ENCODE measurements at regions not wholly inside any gene's neighbourhood (a gene's known extent, or its start where the extent isn't known, plus 50 kb on each side); places are given as distances from the start of the nearest gene placed in this dataset.
A peak's percentile ranks its signal among the peaks of the same experiment; 100 is the strongest.
"Not testable (repeated sequence)": the region's sequence is repeated elsewhere in the genome, so short reads cannot be mapped to it uniquely, and the experiment has no call there.

DNA sequence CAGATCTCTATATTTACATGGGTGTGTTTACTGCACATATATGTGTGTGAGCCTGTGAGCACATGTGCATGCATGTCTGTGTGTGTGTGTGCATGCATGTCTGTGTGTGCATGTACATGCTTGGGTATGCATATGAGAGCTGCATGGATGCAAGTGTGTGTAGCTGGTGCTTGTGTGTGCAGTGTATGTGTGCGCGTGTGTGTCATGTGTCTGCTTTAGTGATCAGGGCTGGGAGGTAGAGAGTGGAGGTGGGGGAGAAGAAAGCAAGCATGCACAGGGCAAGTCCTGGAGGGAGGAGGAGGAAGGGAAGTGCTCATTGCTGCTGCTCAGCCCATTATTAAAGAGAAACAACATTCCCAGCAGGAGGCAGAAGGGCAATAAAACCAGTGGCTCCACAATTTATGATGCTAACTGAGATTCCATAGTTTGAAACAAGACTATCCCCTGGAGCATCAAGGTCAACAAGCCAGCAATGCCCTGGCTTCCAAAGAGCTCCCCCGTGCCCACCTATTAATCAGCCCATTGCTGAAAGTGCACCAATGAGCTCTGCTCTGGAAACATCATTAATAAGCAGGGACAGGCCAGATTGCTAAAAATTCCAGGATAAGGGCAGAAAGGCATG lies 414.0 kb downstream of the MAFB start:
- TF ChIP-seq CTCF (IDR thresholded peaks at IDR 0.05; ENCODE audit: borderline replicate concordance, extremely low read depth, insufficient read depth): no peak
- DNase-seq (peak in 2 of 5 donors; percentile 52 to 62), FAIRE-seq (no peak)
- no peaks in the 10 kb centered on the region for H3K27me3 ChIP-seq (ENCODE audit: control insufficient read depth, insufficient read depth, low read length)
- H3K4me3 ChIP-seq (ENCODE audit: low read length in 3 of 3): no peak overlapping the region
- no peak overlapping the region for H3K27ac ChIP-seq (ENCODE audit: low read depth in 2 of 2, low read length in 2 of 2)
- H3K9ac ChIP-seq (ENCODE audit: low read length in 3 of 3): no peak overlapping the region
- intact Hi-C loops (cut with DNase I): no loop called here
- H3K4me1 ChIP-seq (ENCODE audit: control insufficient read depth in 2 of 3, insufficient read depth in 2 of 3, low read depth in 1 of 3, low read length in 3 of 3): peaks cover 0 to 4% (median 0%) of the 10 kb centered on the region in 3 donors
- H3K9me3 ChIP-seq (ENCODE audit: control insufficient read depth in 2 of 3, insufficient read depth in 1 of 3, low read length in 3 of 3): no peaks in the 10 kb centered on the region
- no peaks in the 10 kb centered on the region for H3K36me3 ChIP-seq (ENCODE audit: control insufficient read depth in 2 of 3, insufficient read depth in 3 of 3, low read length in 3 of 3)

DNA sequence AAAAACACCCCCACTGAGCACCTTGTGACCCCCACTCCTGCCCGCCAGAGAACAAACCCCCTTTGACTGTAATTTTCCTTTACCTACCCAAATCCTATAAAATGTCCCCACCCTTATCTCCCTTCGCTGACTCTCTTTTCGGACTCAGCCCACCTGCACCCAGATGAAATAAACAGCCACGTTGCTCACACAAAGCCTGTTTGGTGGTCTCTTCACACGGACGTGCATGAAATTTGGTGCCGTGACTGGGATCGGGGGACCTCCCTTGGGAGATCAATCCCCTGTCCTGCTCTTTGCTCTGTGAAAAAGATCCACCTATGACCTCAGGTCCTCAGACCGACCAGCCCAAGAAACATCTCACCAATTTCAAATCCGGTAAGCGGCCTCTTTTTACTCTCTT lies 419.8 kb downstream of the MAFB start:
- H3K4me3 ChIP-seq (ENCODE audit: low read length in 3 of 3); H3K4me1 ChIP-seq (ENCODE audit: control insufficient read depth in 2 of 3, insufficient read depth in 2 of 3, low read depth in 1 of 3, low read length in 3 of 3); intact Hi-C loops (cut with DNase I); H3K27me3 ChIP-seq (ENCODE audit: control insufficient read depth, insufficient read depth, low read length); DNase-seq; H3K36me3 ChIP-seq (ENCODE audit: control insufficient read depth in 2 of 3, insufficient read depth in 3 of 3, low read length in 3 of 3); H3K9ac ChIP-seq (ENCODE audit: low read length in 3 of 3); FAIRE-seq; H3K9me3 ChIP-seq (ENCODE audit: control insufficient read depth in 2 of 3, insufficient read depth in 1 of 3, low read length in 3 of 3); H3K27ac ChIP-seq (ENCODE audit: low read depth in 2 of 2, low read length in 2 of 2): not testable (repeated sequence)

GRCh38 chr20:40268321-40269075 lies 420.5 kb downstream of the MAFB start:
- FAIRE-seq (no peak), DNase-seq (peak in 1 of 5 donors; percentile 15)
- Histone ChIP-seq H3K27ac (ENCODE audit: low read depth in 2 of 2, low read length in 2 of 2) (no peak overlapping the region), H3K4me3 (ENCODE audit: low read length in 3 of 3) (no peak overlapping the region), H3K9me3 (ENCODE audit: control insufficient read depth in 2 of 3, insufficient read depth in 1 of 3, low read length in 3 of 3) (no peaks in the 10 kb centered on the region), H3K27me3 (ENCODE audit: control insufficient read depth, insufficient read depth, low read length) (no peaks in the 10 kb centered on the region), H3K36me3 (ENCODE audit: control insufficient read depth in 2 of 3, insufficient read depth in 3 of 3, low read length in 3 of 3) (no peaks in the 10 kb centered on the region), H3K4me1 (ENCODE audit: control insufficient read depth in 2 of 3, insufficient read depth in 2 of 3, low read depth in 1 of 3, low read length in 3 of 3) (no peaks in the 10 kb centered on the region), H3K9ac (ENCODE audit: low read length in 3 of 3) (no peak overlapping the region)
- no peak for TF ChIP-seq CTCF (IDR thresholded peaks at IDR 0.05; ENCODE audit: borderline replicate concordance, extremely low read depth, insufficient read depth)
- intact Hi-C loops (cut with DNase I): no loop called here

DNA sequence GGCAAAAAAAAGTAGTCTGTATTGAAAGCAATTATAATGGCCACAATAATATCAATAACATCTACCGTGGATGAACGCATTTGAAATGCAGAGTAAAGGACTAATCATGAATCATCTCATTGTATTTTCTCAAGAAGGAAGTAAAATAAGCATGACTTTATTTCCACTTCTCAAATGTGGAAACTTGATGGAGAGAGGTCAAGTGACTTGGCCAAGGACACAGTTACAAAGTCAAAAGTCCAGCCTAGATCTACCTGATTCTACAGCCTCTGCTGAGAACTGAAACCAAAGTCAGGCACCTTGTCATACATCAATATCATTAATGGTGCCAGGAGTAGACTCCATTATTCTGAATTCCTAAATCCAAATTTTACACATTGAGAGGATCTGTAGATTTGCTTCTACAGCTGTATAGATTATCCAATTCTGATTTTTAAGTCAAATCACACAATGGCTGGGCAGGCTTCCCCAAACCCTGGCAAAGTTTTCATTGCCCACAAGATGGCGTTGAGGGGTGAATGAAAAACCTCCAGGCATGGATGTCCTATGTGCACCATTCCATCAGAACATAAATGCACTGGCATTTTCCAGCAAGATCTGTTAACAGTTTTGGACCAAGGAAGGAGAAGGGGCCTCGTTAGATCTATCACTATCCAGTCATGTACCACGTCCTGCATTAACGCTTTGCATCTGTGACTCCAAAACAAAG lies 423.1 kb downstream of the MAFB start:
- no peak for FAIRE-seq
- Histone ChIP-seq H3K27ac (ENCODE audit: low read depth in 2 of 2, low read length in 2 of 2) (no peak overlapping the region), H3K36me3 (ENCODE audit: control insufficient read depth in 2 of 3, insufficient read depth in 3 of 3, low read length in 3 of 3) (no peaks in the 10 kb centered on the region), H3K27me3 (ENCODE audit: control insufficient read depth, insufficient read depth, low read length) (no peaks in the 10 kb centered on the region), H3K9ac (ENCODE audit: low read length in 3 of 3) (no peak overlapping the region), H3K9me3 (ENCODE audit: control insufficient read depth in 2 of 3, insufficient read depth in 1 of 3, low read length in 3 of 3) (no peaks in the 10 kb centered on the region), H3K4me3 (ENCODE audit: low read length in 3 of 3) (no peak overlapping the region), H3K4me1 (ENCODE audit: control insufficient read depth in 2 of 3, insufficient read depth in 2 of 3, low read depth in 1 of 3, low read length in 3 of 3) (peaks cover 0 to 3% (median 0%) of the 10 kb centered on the region in 3 donors)
- intact Hi-C loops (cut with DNase I): no loop called here
- peak; percentile 27 for TF ChIP-seq CTCF (IDR thresholded peaks at IDR 0.05; ENCODE audit: borderline replicate concordance, extremely low read depth, insufficient read depth)
- DNase-seq: peak in 1 of 5 donors; percentile 53

All from kidney (tissue), 13 donors.